ENCODE measurements at regions not wholly inside any gene's neighbourhood (a gene's known extent, or its start where the extent isn't known, plus 50 kb on each side); places are given as distances from the start of the nearest gene placed in this dataset.

DNA sequence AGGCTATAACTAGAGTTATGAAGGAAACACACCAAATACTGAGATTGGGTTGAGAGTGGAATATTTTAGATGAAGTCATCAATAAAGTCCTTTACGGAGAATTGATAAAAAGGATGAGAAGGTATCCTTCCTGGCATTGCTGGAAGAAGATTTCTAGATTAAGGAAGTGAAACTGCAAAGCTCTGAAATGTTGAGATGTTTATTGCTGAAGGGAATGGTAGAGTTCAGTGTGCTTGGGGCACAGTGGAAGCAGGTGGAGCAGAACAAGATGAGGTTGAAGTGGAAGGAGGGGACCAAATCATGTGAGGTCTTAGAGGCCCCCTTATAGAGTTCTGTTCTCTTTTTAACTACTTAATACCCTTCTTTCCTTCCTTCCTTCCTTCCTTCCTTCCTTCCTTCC is 848.5 kb downstream of the RAB28 start:
- TF ChIP-seq TCF7 (IDR thresholded peaks at IDR 0.05; ENCODE audit: borderline replicate concordance): no peak
- TF ChIP-seq, protein P1, sequence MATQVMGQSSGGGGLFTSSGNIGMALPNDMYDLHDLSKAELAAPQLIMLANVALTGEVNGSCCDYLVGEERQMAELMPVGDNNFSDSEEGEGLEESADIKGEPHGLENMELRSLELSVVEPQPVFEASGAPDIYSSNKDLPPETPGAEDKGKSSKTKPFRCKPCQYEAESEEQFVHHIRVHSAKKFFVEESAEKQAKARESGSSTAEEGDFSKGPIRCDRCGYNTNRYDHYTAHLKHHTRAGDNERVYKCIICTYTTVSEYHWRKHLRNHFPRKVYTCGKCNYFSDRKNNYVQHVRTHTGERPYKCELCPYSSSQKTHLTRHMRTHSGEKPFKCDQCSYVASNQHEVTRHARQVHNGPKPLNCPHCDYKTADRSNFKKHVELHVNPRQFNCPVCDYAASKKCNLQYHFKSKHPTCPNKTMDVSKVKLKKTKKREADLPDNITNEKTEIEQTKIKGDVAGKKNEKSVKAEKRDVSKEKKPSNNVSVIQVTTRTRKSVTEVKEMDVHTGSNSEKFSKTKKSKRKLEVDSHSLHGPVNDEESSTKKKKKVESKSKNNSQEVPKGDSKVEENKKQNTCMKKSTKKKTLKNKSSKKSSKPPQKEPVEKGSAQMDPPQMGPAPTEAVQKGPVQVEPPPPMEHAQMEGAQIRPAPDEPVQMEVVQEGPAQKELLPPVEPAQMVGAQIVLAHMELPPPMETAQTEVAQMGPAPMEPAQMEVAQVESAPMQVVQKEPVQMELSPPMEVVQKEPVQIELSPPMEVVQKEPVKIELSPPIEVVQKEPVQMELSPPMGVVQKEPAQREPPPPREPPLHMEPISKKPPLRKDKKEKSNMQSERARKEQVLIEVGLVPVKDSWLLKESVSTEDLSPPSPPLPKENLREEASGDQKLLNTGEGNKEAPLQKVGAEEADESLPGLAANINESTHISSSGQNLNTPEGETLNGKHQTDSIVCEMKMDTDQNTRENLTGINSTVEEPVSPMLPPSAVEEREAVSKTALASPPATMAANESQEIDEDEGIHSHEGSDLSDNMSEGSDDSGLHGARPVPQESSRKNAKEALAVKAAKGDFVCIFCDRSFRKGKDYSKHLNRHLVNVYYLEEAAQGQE (IDR thresholded peaks at IDR 0.05; ENCODE audit: borderline replicate concordance): no peak
- TF ChIP-seq, protein P1 (CRISPR knock-in tag; IDR thresholded peaks at IDR 0.05; ENCODE audit: low read depth): no peak
- no peak for TF ChIP-seq RAD21 (CRISPR knock-in tag; conservative IDR thresholded peaks at IDR 0.05 in 1 of 2, IDR thresholded peaks at IDR 0.05 in 1 of 2)
- TF ChIP-seq ZNF507 (tag; conservative IDR thresholded peaks at IDR 0.05): no peak
- no peak for TF ChIP-seq TEAD4 (IDR thresholded peaks at IDR 0.05; ENCODE audit: low read length)
- TF ChIP-seq TEAD4 (CRISPR knock-in tag; IDR thresholded peaks at IDR 0.05; ENCODE audit: borderline replicate concordance): no peak
- TF ChIP-seq ATF6 (CRISPR knock-in tag; IDR thresholded peaks at IDR 0.05): no peak

Measured in K562 (cell line).